Loucy (cell line): ENCODE measurements at regions not wholly inside any gene's neighbourhood (a gene's known extent, or its start where the extent isn't known, plus 50 kb on each side); places are given as distances from the start of the nearest gene placed in this dataset.

Experiments used
- H2AFZ ChIP-seq: fragments of 200-600 bp; sonication (generic); 2 replicates; pipeline ENCODE4 v1.6.0; 2016; ENCODE audit warnings: antibody characterized with exemption, mild to moderate bottlenecking, low read length, moderate library complexity
- H3F3A ChIP-seq: fragments of 200-600 bp; 2 replicates; pipeline ENCODE4 v1.6.0; 2016; ENCODE audit warnings: antibody characterized with exemption, low read depth, mild to moderate bottlenecking
- H3K27me3 ChIP-seq: fragments of 200-600 bp; sonication (generic); 2 replicates; pipeline ENCODE4 v1.6.1; 2014; ENCODE audit warnings: low read length, mild to moderate bottlenecking; ENCODE audit not compliant: insufficient read depth, poor library complexity, severe bottlenecking
- H3K36me3 ChIP-seq: fragments of 200-600 bp; sonication (generic); 2 replicates; pipeline ENCODE4 v1.6.1; 2016; ENCODE audit warnings: low read length; ENCODE audit not compliant: insufficient read depth
- H3K4me1 ChIP-seq: fragments of 200-600 bp; sonication (generic); 2 replicates; pipeline ENCODE4 v1.5.1; 2014; ENCODE audit warnings: low read length, mild to moderate bottlenecking; ENCODE audit not compliant: insufficient read depth, poor library complexity, severe bottlenecking
- H3K4me2 ChIP-seq: fragments of 200-600 bp; sonication (generic); 2 replicates; pipeline ENCODE4 v1.6.0; 2014; ENCODE audit warnings: antibody characterized with exemption, low read length, low read depth, mild to moderate bottlenecking; ENCODE audit not compliant: poor library complexity, severe bottlenecking
- H3K4me3 ChIP-seq: fragments of 200-600 bp; sonication (generic); 2 replicates; pipeline ENCODE4 v1.5.1; 2014; ENCODE audit warnings: low read length, mild to moderate bottlenecking, mixed read lengths; ENCODE audit not compliant: poor library complexity, severe bottlenecking
- H3K79me2 ChIP-seq: fragments of 200-600 bp; sonication (generic); 2 replicates; pipeline ENCODE4 v1.6.1; 2014; ENCODE audit warnings: low read length; ENCODE audit not compliant: insufficient read depth
- H3K9ac ChIP-seq: fragments of 200-600 bp; sonication (generic); 2 replicates; pipeline ENCODE4 v1.6.0; 2014; ENCODE audit warnings: mild to moderate bottlenecking, low read depth, low read length, moderate library complexity; ENCODE audit not compliant: poor library complexity, severe bottlenecking
- H3K9me2 ChIP-seq: fragments of 200-600 bp; sonication (generic); replicated peaks from 2 replicates; pipeline ENCODE4 v1.6.1; 2016; ENCODE audit warnings: low read depth, low read length, mixed read lengths
- H3K9me3 ChIP-seq: fragments of 200-600 bp; sonication (generic); 2 replicates; pipeline ENCODE4 v1.6.1; 2014; ENCODE audit warnings: mild to moderate bottlenecking, antibody characterized with exemption, low read length, low read depth; ENCODE audit not compliant: insufficient read depth
- H4K20me1 ChIP-seq: fragments of 200-600 bp; sonication (generic); 2 replicates; pipeline ENCODE4 v1.6.0; 2014; ENCODE audit warnings: antibody characterized with exemption, low read length, mild to moderate bottlenecking; ENCODE audit not compliant: insufficient read depth, poor library complexity, severe bottlenecking
- EZH2phosphoT487 ChIP-seq: fragments of 200-600 bp; IDR thresholded peaks from 2 replicates; pipeline ENCODE4 v1.6.1; 2018; ENCODE audit warnings: antibody characterized with exemption, mild to moderate bottlenecking, moderate library complexity, borderline replicate concordance
- TF ChIP-seq, protein P1 (sequence below): fragments of 200-600 bp; sonication (generic); conservative IDR thresholded peaks from 2 replicates; pipeline ENCODE4 v1.5.1; 2014; ENCODE audit warnings: mild to moderate bottlenecking, antibody characterized with exemption, low read length

- Histone ChIP-seq H3K27me3 (no peaks in the 10 kb centered on the region), H3K9me2 (no peaks in the 10 kb centered on the region), H3K9me3 (no peaks in the 10 kb centered on the region), H2AFZ (no peak overlapping the region), H4K20me1 (no peaks in the 10 kb centered on the region), H3F3A (no peaks in the 10 kb centered on the region), H3K4me2 (no peak overlapping the region), H3K9ac (no peak overlapping the region), H3K79me2 (no peaks in the 10 kb centered on the region), H3K36me3 (no peaks in the 10 kb centered on the region), H3K4me1 (no peaks in the 10 kb centered on the region), H3K4me3 (no peak overlapping the region)
- TF ChIP-seq, protein P1, sequence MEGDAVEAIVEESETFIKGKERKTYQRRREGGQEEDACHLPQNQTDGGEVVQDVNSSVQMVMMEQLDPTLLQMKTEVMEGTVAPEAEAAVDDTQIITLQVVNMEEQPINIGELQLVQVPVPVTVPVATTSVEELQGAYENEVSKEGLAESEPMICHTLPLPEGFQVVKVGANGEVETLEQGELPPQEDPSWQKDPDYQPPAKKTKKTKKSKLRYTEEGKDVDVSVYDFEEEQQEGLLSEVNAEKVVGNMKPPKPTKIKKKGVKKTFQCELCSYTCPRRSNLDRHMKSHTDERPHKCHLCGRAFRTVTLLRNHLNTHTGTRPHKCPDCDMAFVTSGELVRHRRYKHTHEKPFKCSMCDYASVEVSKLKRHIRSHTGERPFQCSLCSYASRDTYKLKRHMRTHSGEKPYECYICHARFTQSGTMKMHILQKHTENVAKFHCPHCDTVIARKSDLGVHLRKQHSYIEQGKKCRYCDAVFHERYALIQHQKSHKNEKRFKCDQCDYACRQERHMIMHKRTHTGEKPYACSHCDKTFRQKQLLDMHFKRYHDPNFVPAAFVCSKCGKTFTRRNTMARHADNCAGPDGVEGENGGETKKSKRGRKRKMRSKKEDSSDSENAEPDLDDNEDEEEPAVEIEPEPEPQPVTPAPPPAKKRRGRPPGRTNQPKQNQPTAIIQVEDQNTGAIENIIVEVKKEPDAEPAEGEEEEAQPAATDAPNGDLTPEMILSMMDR, result no peak
- no peak for TF ChIP-seq EZH2phosphoT487
Observed at GRCh38 chr1:170224469-170224868, 78.7 kb downstream of the NTMT2 start.

GRCh38 chr1:170225781-170226530 lies 80.2 kb downstream of the NTMT2 start:
- Histone ChIP-seq H3K79me2 (no peaks in the 10 kb centered on the region), H3K9ac (no peak overlapping the region), H3K27me3 (no peaks in the 10 kb centered on the region), H2AFZ (no peak overlapping the region), H3K9me2 (no peaks in the 10 kb centered on the region), H3K9me3 (no peaks in the 10 kb centered on the region), H3F3A (no peaks in the 10 kb centered on the region), H3K36me3 (no peaks in the 10 kb centered on the region), H4K20me1 (no peaks in the 10 kb centered on the region), H3K4me1 (no peaks in the 10 kb centered on the region), H3K4me2 (no peak overlapping the region), H3K4me3 (no peak overlapping the region)
- TF ChIP-seq, protein P1, result no peak
- TF ChIP-seq EZH2phosphoT487, result no peak

GRCh38 chr1:170226767-170227166 lies 81.0 kb downstream of the NTMT2 start:
- Histone ChIP-seq H3K9me2 (no peaks in the 10 kb centered on the region), H3K27me3 (no peaks in the 10 kb centered on the region), H4K20me1 (no peaks in the 10 kb centered on the region), H3K36me3 (no peaks in the 10 kb centered on the region), H3F3A (no peaks in the 10 kb centered on the region), H3K9me3 (no peaks in the 10 kb centered on the region), H3K79me2 (no peaks in the 10 kb centered on the region), H3K4me1 (no peaks in the 10 kb centered on the region), H3K9ac (no peak overlapping the region), H2AFZ (no peak overlapping the region), H3K4me2 (no peak overlapping the region), H3K4me3 (no peak overlapping the region)
- no peak for TF ChIP-seq EZH2phosphoT487
- TF ChIP-seq, protein P1, result no peak
